ENCODE measurements at regions not wholly inside any gene's neighbourhood (a gene's known extent, or its start where the extent isn't known, plus 50 kb on each side); places are given as distances from the start of the nearest gene placed in this dataset.

- H3K4me3 ChIP-seq (ENCODE audit: low read length): no peak overlapping the region
- DNase-seq (ENCODE audit: low read depth): no peak
- TF ChIP-seq, protein P1, sequence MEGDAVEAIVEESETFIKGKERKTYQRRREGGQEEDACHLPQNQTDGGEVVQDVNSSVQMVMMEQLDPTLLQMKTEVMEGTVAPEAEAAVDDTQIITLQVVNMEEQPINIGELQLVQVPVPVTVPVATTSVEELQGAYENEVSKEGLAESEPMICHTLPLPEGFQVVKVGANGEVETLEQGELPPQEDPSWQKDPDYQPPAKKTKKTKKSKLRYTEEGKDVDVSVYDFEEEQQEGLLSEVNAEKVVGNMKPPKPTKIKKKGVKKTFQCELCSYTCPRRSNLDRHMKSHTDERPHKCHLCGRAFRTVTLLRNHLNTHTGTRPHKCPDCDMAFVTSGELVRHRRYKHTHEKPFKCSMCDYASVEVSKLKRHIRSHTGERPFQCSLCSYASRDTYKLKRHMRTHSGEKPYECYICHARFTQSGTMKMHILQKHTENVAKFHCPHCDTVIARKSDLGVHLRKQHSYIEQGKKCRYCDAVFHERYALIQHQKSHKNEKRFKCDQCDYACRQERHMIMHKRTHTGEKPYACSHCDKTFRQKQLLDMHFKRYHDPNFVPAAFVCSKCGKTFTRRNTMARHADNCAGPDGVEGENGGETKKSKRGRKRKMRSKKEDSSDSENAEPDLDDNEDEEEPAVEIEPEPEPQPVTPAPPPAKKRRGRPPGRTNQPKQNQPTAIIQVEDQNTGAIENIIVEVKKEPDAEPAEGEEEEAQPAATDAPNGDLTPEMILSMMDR (conservative IDR thresholded peaks at IDR 0.05; ENCODE audit: low read depth, low read length): no peak
Observed at GRCh38 chr2:220280736-220281135, 653.3 kb downstream of the SLC4A3 start.

DNA sequence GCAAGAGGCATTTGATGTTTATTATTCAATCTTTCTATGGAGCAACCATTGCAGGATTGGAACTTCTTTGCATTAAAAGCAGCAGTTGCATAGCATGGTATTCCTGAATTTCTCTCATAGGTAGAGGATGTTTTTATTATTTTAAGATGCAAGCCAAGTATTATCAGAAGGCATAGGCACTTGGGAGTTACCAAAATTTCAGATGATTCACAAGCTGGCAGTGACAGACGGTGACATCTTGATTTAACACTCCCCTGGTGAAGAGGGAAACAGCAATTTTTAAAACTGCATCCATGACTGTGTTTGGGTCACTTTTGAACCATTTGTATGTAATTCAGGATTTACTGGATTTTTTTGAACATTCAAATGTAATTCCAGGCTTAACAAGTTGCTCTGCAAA lies 654.3 kb downstream of the SLC4A3 start:
- H3K4me3 ChIP-seq (ENCODE audit: low read length): no peak overlapping the region
- no peak for DNase-seq (ENCODE audit: low read depth)
- TF ChIP-seq, protein P1 (conservative IDR thresholded peaks at IDR 0.05; ENCODE audit: low read depth, low read length): no peak

DNA sequence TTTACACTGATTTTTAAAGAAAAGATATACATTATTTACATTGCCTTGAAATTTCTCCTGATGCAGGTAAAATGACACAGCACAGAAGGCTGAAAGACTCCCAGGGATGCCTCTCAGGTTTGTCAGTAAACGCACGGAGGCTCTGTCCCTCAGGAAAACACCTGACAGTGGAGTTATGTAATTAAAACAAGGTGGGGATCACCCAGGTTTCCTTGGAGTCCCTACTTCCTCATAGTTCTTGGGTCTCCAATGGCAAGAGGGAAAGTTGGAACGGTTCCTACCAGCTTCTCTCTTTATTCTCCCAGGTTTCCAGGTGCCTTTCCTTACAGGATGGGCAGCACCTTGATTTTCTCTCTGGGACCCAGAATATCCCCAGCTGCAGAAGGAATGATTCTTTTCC lies 654.8 kb downstream of the SLC4A3 start:
- TF ChIP-seq, protein P1 (conservative IDR thresholded peaks at IDR 0.05; ENCODE audit: low read depth, low read length): no peak
- DNase-seq (ENCODE audit: low read depth): no peak
- no peak overlapping the region for H3K4me3 ChIP-seq (ENCODE audit: low read length)

DNA sequence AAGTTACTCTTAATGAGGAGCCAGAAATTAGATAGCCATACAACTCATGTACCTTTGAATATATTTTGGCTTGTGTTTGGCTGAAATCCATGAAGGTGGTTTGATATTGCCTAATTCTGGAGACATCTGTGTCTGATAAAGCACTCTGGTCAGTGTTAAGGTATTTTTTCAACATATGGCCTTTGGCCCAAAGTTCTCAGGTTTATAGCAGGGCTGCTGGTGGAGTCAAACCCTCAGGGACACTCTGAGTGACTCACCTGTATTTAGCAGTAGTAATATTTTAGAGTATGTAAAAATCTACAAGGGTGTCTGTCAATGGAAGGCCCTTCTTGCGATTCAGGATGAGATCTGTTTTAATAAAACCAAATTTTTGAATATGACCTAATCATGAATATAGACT lies 666.5 kb downstream of the SLC4A3 start:
- TF ChIP-seq, protein P1 (conservative IDR thresholded peaks at IDR 0.05; ENCODE audit: low read depth, low read length): no peak
- DNase-seq (ENCODE audit: low read depth): no peak
- no peak overlapping the region for H3K4me3 ChIP-seq (ENCODE audit: low read length)

GRCh38 chr2:220296174-220296573 lies 668.7 kb downstream of the SLC4A3 start:
- TF ChIP-seq, protein P1 (conservative IDR thresholded peaks at IDR 0.05; ENCODE audit: low read depth, low read length): peak; percentile 14
- DNase-seq (ENCODE audit: low read depth): no peak
- H3K4me3 ChIP-seq (ENCODE audit: low read length): no peak overlapping the region

DNA sequence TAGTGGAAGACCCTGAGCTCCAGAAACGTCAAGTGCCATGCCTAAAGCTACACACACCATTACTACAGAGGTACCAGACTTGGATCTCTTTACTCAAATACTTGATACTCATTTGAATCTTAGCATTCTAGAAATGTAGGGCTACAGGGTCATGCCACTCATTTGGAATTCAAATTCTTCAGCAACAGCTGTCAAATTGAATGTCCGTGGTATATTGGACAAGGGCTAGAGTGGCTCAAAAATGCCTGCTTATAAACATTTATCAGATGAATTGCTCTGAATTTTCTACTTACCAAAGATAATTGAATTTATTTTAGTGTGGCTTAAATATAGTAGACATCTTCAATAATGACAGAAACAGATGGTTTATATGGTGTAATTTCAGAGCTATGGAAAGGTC lies 669.7 kb downstream of the SLC4A3 start:
- TF ChIP-seq, protein P1 (conservative IDR thresholded peaks at IDR 0.05; ENCODE audit: low read depth, low read length): no peak
- H3K4me3 ChIP-seq (ENCODE audit: low read length): no peak overlapping the region
- no peak for DNase-seq (ENCODE audit: low read depth)

GRCh38 chr2:220300806-220301205 lies 673.4 kb downstream of the SLC4A3 start:
- H3K4me3 ChIP-seq (ENCODE audit: low read length): no peak overlapping the region
- DNase-seq (ENCODE audit: low read depth): no peak
- TF ChIP-seq, protein P1 (conservative IDR thresholded peaks at IDR 0.05; ENCODE audit: low read depth, low read length): no peak
